ENCODE measurements at regions not wholly inside any gene's neighbourhood (a gene's known extent, or its start where the extent isn't known, plus 50 kb on each side); places are given as distances from the start of the nearest gene placed in this dataset.

DNA sequence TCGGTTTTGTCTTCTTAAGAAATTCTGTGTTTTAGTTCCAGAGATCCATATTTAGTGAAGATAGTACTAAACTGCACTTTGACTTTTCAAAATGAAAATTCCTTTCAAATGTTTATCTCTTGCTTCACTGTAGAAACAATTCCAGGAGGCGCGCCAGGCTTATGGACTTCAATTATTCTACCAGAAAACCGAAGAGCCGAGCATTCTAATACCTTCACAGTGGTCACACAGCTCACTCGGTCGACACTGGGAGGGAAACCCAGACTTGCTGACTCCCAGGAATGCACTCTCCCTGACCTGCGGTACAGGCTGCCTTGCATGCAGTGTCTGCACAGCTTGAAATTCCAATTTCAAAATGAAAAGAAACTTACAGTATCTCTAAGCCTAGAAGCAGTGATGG lies 119.9 kb upstream of the PIEZO2 start:
- no peak for DNase-seq (ENCODE audit: low read depth in 2 of 2)

DNA sequence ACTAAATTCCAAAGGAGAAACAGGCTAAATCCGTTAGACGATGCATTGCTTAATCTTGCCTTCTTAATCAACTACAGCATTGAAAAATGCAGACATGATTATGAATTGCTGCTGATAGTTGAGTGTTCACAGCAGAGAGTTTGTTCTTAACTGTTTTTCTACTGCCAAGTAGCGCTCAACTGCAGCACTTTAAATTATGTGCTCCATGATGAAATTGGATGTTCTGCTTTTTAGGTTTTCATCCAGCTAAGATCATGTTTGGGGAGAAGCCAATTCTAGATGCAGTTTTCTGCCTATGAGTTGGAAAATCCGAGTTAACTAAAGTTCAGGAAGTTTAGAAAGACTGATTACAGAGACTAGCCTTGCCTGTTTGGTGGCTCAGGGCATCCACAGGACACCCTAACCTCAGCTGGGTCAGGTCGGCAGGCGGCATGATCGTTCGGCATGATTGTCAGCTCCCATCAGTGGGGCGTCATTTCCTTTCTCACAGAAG lies 119.4 kb upstream of the PIEZO2 start:
- no peak for DNase-seq (ENCODE audit: low read depth in 2 of 2)

DNA sequence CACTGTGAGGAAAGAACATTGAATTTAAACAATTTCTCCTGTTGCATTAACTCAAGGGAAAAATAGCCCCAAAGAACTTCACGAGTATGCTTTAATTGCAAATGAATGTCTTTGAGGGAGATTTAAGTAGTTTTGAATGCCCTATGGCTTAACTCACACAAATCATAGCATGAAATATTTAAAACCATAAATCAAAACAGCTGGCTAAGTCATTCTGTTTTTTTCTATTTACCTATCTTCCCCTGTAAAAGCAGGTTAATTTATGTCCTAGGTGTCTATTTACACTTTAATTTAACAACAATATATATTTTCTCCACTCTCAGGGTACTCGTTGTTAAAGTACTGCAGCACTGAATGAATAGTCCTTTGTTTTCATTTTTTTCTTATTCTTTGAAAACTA lies 118.8 kb upstream of the PIEZO2 start:
- DNase-seq (ENCODE audit: low read depth in 2 of 2), result no peak

DNA sequence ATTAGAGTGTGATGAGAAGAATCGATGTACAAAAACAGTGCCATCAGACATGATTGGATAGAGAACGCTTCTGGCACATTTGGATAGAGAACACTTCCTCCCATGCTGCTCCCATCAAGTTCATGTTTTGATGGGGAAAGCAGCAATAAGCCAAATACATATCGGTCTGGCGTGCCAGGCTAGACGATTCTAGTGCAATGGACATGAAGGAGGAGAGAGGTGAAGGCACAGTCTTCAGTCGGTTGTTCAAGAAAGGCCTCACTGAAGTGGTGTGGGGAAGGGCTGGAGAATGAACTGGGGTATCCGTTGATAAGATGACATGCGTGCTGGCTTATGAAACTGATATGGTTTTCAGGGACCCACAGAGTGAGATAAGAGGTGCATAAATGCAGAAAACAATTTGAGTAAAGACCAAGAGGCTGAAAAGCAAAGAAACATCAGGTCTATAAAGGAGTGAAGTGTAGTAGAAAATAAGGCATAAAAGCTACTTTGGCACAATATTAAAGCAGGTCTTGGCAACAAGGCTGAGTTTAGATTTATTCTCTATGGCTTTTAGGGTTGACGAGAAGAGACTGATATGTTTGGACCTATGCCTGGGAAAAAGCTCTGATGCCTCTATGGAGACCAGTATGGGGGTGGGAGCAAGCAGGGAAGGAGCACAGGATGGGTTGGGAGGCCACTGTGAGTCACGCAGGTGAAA lies 117.6 kb upstream of the PIEZO2 start:
- DNase-seq (ENCODE audit: low read depth in 2 of 2), result no peak

- DNase-seq (ENCODE audit: low read depth in 2 of 2), result no peak
These were observed 112.1 kb upstream of the PIEZO2 start for GRCh38 chr18:11261486-11261885.

DNA sequence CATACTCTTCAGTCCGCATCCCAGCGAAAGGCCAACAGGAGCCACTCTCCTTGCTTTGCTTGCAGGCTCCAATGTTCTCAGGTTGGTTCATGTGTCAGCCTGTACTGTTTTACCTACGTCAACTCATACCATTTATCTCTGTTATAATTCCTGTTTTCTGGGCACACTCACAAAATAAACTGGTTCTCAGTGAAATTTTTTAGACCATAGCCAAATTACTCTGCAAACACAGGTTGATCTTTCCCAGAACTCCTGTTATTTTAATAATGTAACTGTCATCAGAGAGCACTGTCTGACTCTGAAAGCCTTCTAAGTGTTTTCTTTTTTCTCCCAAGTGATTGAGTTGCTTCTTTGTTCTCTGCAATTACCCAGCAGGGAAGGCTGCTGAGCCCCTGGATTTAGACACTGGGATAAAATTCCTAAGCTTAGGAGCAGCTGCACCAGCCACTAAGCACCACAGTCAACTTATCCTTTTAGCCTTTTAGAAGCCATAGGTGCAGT lies 111.6 kb upstream of the PIEZO2 start:
- no peak for DNase-seq (ENCODE audit: low read depth in 2 of 2)

DNA sequence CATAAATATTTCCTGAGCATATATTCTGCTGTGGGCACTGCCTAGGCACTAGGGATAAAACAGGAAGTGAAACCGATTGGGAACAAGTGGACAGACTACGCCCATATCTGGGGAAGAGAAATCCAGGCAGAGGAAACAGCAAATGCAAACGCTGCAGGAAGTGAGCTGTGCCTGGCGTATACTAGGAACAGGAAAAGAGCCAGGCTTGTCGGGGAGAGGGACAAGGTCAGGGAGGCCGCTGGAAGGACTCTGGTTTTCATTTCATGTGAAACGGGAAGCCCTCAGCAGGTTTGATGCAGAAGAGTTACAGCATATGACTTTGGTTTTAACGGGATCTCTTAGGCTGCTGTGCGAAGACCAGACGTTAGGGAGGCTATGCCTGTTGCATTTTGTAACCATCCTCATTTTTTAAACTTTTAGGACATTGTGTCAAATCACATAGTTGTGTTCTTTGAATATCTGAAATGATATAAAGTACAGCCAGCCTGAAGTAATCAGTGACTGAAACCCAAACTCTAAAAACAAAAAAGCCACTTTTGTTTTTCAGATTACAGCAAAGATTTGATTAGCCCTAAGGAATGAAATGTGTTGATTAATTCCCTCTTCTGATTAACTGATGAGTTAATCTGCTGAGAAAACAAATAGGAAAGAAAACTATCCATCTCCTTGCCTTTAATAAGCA lies 110.2 kb upstream of the PIEZO2 start:
- no peak for DNase-seq (ENCODE audit: low read depth in 2 of 2)

- DNase-seq (ENCODE audit: low read depth in 2 of 2), result no peak
These were observed 108.8 kb upstream of the PIEZO2 start for GRCh38 chr18:11258039-11258610.

- no peak for DNase-seq (ENCODE audit: low read depth in 2 of 2)
These were observed 106.9 kb upstream of the PIEZO2 start for GRCh38 chr18:11256251-11256650.

GRCh38 chr18:11251891-11252270 lies 102.5 kb upstream of the PIEZO2 start:
- DNase-seq (ENCODE audit: low read depth in 2 of 2), result no peak

GRCh38 chr18:11251229-11251890 lies 102.0 kb upstream of the PIEZO2 start:
- DNase-seq (ENCODE audit: low read depth in 2 of 2), result no peak

DNA sequence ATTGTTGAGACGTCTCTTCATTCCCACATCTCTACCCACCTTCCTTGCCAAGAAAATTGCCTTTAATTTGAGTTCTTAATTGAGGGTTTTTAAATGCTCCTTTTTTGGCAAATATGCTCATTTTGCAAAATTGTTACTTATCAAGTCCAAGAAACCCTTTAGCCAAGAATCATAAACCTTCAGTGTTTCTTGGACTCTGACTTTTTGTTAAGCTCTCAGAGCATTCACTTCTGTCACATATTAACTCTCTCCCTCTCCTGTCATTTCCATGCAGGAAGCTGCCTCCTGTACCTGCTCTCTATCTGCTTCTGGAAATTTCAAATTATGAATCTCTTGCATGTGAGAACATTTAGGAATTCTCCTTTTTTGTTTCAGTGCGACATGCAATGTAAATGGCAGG lies 100.0 kb upstream of the PIEZO2 start:
- DNase-seq (ENCODE audit: low read depth in 2 of 2), result no peak

DNA sequence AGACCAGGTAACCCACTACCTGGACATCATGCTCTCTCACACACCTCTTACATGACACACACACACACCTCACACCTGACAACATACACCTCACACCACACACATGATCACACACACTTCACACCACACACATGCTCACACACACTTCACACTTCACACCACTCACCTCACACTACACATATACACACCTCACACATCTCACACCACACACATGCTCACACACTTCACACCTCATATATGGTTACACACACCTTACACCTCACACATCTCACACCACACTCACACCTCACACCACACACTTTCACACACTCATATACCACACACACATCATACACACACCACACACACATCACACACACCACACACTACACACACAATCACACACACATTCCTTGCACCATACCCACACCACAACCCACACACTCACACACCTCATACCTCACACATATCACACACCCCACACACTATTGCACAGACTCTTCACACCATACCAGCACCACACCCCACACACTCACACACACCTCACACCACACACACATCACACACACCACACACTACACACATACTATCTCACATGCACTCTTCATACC lies 98.1 kb upstream of the PIEZO2 start:
- no peak for DNase-seq (ENCODE audit: low read depth in 2 of 2)

- no peak for DNase-seq (ENCODE audit: low read depth in 2 of 2)
These were observed 97.3 kb upstream of the PIEZO2 start for GRCh38 chr18:11246495-11247300.

- DNase-seq (ENCODE audit: low read depth in 2 of 2), result no peak
These were observed 96.5 kb upstream of the PIEZO2 start for GRCh38 chr18:11245879-11246278.

GRCh38 chr18:11237484-11237883 lies 88.1 kb upstream of the PIEZO2 start:
- DNase-seq (ENCODE audit: low read depth in 2 of 2), result no peak

DNA sequence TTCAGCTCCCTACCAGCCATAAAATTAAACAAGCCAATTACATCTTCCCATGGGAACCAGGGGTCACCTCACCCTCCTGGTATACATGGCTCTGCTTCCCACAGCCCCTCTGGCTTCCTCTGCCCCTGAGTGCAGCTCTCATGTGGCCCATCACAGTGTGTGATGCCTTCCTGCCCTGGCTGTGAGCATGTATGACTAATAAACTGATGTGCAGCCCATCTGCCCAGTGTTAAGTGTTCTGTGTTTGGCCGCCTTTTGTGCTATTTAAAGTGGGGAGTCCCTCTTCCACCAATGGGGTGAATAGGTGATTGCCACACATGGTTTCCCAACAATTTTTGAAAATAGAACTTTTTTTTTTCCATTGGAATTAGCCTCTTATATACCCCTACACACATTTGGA lies 87.7 kb upstream of the PIEZO2 start:
- DNase-seq (ENCODE audit: low read depth in 2 of 2), result no peak

- DNase-seq (ENCODE audit: low read depth in 2 of 2), result no peak
These were observed 74.8 kb upstream of the PIEZO2 start for GRCh38 chr18:11224153-11224552.

- DNase-seq (ENCODE audit: low read depth in 2 of 2), result no peak
These were observed 70.2 kb upstream of the PIEZO2 start for GRCh38 chr18:11219571-11219970.

- DNase-seq (ENCODE audit: low read depth in 2 of 2), result no peak
These were observed 65.8 kb upstream of the PIEZO2 start for GRCh38 chr18:11215216-11215615.

GRCh38 chr18:11204020-11204419 lies 54.7 kb upstream of the PIEZO2 start:
- no peak for DNase-seq (ENCODE audit: low read depth in 2 of 2)

Data from stimulated activated CD4-positive, alpha-beta T cell treated with anti-CD3 and anti-CD28 coated beads, Interleukin-15, amount 100 ng/mL, for 48 hours (primary cell).